GM11168 (cell line): ENCODE measurements at regions not wholly inside any gene's neighbourhood (a gene's known extent, or its start where the extent isn't known, plus 50 kb on each side); places are given as distances from the start of the nearest gene placed in this dataset.

ENCODE experiments used
- in situ Hi-C: fragments of 300-500 bp; cut with MboI; formaldehyde crosslinking; loops from one replicate; pipeline ENCODE4 v1.12.0; 2022; ENCODE audit warnings: low sequenced_read_pairs; ENCODE audit not compliant: unreplicated experiment

- in situ Hi-C loops = no loop called here
Observed at GRCh38 chr7:132677918-132678317, 101.6 kb upstream of the PLXNA4 start.

- in situ Hi-C loops = no loop called here
Observed at GRCh38 chr7:132672200-132672990, 96.1 kb upstream of the PLXNA4 start.

- in situ Hi-C loops = no loop called here
Observed at GRCh38 chr7:132666774-132667172, 90.5 kb upstream of the PLXNA4 start.

- in situ Hi-C loops = no loop called here
Observed at GRCh38 chr7:132666071-132666773, 90.0 kb upstream of the PLXNA4 start.

GRCh38 chr7:132656846-132657776 lies 80.8 kb upstream of the PLXNA4 start:
- in situ Hi-C loops = no loop called here

GRCh38 chr7:132656341-132656740 lies 80.1 kb upstream of the PLXNA4 start:
- in situ Hi-C loops = no loop called here

- in situ Hi-C loops = no loop called here
Observed at GRCh38 chr7:132655131-132655727, 79.0 kb upstream of the PLXNA4 start.

GRCh38 chr7:132654150-132654549 lies 77.9 kb upstream of the PLXNA4 start:
- in situ Hi-C loops = no loop called here

- in situ Hi-C loops = no loop called here
Observed at GRCh38 chr7:132653366-132653930, 77.2 kb upstream of the PLXNA4 start.

GRCh38 chr7:132652507-132652906 lies 76.2 kb upstream of the PLXNA4 start:
- in situ Hi-C loops = no loop called here

- in situ Hi-C loops = no loop called here
Observed at GRCh38 chr7:132650498-132650897, 74.2 kb upstream of the PLXNA4 start.

GRCh38 chr7:132647311-132647710 lies 71.0 kb upstream of the PLXNA4 start:
- in situ Hi-C loops = no loop called here

- in situ Hi-C loops = no loop called here
Observed at GRCh38 chr7:132646052-132646451, 69.8 kb upstream of the PLXNA4 start.

GRCh38 chr7:132643302-132643701 lies 67.0 kb upstream of the PLXNA4 start:
- in situ Hi-C loops = no loop called here

- in situ Hi-C loops = no loop called here
Observed at GRCh38 chr7:132641238-132641637, 65.0 kb upstream of the PLXNA4 start.

- in situ Hi-C loops = no loop called here
Observed at GRCh38 chr7:132639983-132640382, 63.7 kb upstream of the PLXNA4 start.

GRCh38 chr7:132638000-132638399 lies 61.7 kb upstream of the PLXNA4 start:
- in situ Hi-C loops = no loop called here

- in situ Hi-C loops = no loop called here
Observed at GRCh38 chr7:132636581-132636980, 60.3 kb upstream of the PLXNA4 start.

- in situ Hi-C loops = no loop called here
Observed at GRCh38 chr7:132635127-132635526, 58.9 kb upstream of the PLXNA4 start.

- in situ Hi-C loops = no loop called here
Observed at GRCh38 chr7:132630834-132631233, 54.6 kb upstream of the PLXNA4 start.
